ENCODE measurements at regions not wholly inside any gene's neighbourhood (a gene's known extent, or its start where the extent isn't known, plus 50 kb on each side); places are given as distances from the start of the nearest gene placed in this dataset.

DNA sequence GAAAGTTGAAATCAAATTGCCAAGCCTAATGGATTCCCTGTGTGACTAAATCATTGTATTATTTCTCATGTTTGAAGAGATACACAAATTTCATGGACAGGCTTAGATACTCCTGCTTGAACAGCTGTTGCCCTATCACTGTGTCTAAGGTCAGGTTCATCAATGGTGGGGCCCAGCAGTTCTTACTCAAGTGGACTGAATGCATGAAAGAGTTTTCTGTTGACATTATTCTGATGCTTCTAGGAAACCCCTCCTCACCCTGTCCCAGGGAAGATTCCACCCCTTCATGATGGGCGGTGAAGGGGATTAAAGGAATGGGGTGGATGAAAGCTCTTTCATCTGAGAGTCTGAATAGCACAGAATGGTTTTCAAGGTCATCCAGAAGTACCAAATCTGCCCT, 148.8 kb downstream of the INO80D start:
- FAIRE-seq, result no peak

DNA sequence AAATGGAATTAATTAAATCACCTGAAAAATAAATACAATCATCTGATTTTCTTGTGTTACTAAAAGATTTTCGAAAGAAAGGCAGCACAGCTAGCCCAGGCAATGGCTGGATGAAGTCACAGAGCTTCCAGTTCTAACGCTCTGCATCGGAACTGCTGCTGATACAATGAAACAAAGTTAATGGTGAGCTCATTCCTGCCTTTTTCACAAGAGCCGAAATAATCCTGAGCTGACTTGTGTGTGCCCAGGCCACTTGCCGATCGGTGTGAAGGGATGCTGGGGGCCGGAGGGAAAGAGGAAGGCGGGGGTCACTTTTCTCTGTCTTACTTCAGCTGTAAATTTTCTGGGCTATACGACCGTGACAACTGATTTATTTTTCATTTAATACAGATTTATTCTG, 149.5 kb downstream of the INO80D start:
- DNase-seq (ENCODE audit: low spot score) (no peak), FAIRE-seq (no peak)

More for the DNA sequence above, 148.8 kb downstream of the INO80D start:
- DNase-seq (ENCODE audit: low spot score), result no peak

DNA sequence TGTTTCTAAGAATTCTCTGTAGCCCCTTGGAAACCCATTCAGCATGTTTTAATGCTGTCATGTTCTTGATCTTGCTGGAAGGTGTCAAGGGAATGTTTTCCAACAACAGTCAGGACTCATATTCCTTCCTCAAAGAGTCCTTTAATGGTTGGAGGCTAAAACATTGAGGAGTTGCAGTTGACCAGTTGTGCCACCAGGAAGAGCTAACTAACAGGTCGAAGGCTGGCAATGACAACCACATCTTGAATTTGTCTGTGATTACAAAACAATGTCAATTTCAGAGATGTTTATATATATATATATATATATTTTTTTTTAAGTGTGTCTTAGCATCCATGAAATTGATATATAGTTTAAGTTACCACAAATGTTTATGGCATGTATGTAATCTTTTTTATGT, 151.5 kb downstream of the INO80D start:
- FAIRE-seq (no peak), DNase-seq (ENCODE audit: low spot score) (no peak)

DNA sequence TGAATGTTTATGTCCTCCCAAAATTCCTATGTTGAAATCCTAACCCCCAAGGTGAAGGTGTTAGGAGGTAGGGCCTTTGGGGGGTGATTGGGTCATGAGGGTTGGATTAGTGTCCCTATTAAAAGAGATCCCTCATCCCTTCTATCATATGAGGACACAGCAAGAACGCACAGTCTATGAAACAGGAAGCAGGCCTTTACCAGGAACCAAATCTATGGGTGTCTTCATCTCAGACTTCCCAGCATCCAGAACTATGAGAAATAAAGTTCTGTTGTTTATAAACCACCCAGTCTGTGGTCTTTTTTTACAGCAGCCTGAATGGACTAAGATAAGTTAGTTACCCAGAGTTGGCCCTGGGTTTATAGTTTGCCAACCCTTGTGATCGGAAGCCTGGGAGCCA, 153.1 kb downstream of the INO80D start:
- FAIRE-seq, result no peak
- no peak for DNase-seq (ENCODE audit: low spot score)

DNA sequence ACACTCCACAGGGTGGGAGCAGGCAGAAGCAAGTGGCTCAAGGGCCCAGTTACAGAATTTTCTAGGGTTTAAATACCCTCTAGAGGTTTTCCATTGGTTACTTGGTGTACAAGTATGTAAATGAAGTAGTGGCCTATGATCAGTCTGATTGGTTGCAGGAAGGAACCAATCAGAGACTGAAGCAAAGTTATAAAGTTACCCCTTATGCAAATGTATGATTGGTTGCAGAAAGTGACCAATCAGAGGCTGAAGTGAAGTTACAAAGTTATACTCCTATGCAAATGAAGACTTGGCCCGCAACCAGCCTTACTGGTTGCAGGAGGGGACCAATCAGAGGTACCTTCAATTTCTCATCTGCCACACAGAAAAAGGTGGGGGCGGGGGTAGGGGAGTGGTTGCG, 154.6 kb downstream of the INO80D start:
- FAIRE-seq, result no peak
- no peak for DNase-seq (ENCODE audit: low spot score)

DNA sequence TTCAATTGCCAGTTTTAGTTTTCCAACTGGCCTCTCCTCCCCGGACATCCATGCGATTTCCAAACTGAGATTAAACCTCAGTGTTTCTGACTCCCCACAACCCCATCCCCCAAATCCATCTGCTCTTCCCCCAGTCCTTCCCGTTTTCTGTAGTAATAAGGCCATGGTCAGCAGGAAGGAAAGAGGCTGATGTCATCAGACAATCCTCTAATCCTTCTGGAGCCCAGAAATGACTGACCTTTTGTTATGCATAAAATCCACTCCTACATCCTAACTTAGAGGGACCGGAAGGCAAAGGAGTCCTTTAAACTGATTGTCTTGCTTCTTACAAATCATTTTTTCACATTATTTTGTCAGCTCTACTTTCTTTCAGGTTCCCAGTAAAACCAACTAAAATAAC, 155.8 kb downstream of the INO80D start:
- FAIRE-seq (no peak), DNase-seq (ENCODE audit: low spot score) (no peak)

DNA sequence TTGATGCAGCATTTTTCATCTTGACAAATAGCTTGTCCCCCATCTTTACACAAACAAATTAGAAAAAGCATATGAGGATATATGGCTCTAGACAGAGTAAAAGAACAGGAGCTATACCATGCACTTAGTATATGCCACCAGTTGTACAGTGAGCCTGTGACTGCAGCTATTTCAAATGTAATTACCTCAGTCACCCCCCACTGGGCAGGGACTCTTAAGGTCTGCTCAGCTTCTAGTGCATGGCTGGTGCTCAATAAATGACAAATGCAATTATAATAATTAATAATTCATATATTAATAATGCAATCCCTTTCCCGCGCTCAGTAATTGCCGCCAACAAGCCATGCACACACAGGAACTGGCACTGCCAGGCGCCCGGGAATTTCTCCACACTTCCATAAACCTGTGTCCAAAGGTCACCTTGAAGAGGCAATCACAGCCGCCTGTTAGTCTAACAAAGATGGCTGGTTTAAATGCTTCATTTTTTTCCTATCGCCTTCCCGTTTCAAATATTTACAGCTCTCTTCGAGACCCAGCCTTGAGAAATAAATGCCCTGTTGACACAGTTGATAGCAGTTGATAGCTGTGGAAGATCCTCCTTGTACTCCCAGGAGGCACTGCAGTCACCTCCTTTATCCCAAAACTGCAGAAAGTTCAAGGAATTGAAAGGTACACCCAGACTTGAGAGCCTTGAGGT, 156.6 kb downstream of the INO80D start:
- no peak for DNase-seq (ENCODE audit: low spot score)
- FAIRE-seq, result no peak

DNA sequence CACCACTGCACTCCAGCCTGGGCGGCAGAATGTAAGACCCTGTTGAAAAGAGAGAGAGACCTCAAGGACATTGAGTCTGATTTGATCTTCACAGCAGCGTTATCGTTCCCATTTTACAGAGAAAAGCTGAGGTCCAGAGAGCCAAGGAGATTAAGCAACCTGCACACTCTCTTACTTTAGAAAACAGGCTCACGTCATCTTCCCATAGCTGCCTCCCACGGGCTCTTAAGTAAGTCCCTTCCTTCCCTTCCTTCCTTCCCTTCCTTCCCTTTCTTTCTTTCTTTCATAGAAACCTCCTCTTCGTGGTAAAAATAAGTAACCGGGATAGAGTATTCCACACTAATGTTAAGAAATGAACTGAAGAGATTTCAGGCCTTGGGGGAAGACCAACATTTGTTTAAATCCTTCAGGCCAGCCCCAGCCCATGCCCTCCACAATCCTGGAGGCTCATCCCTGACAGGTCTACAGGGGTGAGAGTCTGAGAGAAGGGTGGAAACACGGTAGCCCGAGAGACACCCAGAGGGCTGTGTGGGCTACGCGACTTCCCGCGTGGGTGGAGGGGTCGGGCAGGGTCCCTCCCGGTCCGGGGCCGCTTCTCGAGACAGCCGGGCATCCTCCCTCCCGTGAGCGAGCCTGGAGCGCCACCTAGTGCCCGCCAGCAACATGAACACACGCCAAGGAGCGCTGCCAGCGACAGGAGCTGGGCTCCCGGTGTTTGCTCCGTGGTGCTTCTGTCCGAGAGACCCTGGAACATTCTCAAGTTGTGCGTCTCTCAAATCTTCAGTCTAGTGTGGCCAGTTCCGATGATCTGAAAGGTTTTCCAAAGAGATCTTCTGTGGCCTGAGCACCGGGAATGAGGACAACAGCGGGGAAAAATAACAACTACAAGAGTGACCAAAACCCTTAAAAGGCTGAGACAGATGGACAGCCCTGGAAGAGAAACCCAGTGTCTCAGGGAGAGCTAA, 160.3 kb downstream of the INO80D start:
- peak; percentile 77 for FAIRE-seq
- DNase-seq (ENCODE audit: low spot score), result peak; percentile 85

DNA sequence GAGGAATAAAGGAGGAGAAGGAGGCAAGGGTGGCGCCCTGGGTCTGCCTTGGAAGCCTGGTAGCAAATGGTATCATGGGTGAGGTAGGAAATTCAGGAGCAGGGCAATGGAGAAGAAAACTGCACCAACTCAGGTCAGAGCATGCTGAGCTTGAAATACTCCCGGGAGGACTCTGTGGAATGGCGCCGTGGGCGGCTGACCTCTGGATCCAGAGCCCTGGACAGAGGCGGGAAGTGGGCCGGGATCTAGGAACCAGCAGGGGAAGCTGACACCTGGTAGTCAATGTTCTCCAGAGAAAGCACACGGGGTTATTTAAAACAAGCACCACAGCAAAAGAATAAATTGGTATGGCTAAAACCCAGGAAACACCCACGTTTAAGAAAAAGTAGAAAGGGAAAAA, 161.3 kb downstream of the INO80D start:
- DNase-seq (ENCODE audit: low spot score), result no peak
- no peak for FAIRE-seq

DNA sequence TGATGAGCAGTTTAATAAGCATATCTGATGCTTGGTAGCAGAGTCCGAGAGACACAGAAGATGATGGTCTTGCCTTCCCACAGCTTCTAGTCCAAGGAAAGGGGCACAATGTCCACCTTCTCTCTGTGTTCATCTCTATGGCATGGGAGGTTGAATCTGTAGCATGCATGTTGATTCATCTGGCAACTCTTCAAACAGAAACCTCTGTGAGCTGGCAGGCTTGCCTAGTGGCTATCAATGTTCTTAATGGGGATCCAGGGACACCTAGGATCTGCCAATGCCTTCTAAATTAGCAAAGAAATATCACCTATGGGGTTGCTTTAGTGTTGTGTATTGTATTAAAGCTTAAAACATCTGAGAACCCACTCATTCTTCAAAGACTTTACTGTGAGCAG, 170.8 kb downstream of the INO80D start:
- no peak for FAIRE-seq
- no peak for DNase-seq (ENCODE audit: low spot score)

DNA sequence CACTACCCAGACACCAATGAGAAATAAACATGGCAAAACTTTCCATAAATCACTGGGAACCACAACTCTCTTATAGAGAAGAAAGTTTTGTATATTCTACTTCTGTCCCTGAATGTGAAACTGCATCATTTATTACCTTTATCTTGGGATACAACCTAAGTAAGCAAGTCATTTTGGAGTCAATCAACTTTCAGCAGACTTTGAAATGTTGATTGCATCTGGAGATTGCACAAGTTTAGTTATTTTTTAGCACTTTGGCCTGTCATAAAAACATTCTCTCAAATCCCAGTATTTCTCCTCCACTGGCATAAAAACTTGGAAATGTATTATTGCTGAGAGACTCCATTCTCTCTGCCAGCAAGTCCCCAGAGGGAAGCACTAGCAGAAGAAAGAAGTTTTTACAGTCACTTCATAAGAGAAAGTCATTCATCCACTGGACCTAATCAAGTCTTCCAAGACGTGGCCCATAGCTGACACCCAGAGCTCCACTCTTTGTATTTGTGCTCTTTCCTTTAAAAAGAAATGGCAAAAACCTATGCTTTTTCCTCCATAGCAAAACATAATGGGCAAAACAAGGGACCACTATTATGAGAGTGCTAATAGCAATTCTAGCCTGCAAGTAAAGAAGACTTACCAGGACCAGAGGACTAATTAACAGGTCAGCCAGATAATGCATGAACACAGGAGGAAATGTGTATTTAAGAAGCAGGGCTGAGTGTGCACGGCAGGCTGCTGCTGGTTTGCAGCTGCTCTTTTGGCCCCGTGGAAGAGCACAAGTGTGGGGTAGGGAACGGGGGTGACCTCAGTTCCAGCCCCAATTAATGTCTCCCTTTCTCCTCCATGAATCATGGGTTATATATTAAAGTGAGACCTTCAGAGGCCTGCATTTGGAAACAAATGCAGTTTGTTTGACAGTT, 171.5 kb downstream of the INO80D start:
- DNase-seq (ENCODE audit: low spot score) (no peak), FAIRE-seq (no peak)

DNA sequence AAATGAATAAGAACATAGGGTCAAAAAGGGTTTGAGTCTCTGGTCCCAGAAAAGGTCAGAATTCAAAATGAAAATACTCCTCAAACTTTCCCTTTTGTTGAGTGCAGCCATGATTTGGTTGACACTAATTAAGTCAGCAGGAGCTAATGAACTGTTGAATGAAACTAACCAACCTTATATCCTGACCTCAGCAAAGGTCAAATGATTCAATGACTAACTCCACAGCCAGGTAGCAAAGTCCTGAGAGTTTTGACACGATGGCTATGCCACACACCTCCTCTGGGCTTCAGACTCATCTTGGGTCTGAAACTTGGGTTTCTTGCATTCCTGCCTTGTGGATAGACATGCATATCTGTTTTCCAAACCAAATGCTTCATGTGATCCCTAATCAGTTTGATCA, 172.3 kb downstream of the INO80D start:
- FAIRE-seq (no peak), DNase-seq (ENCODE audit: low spot score) (no peak)

DNA sequence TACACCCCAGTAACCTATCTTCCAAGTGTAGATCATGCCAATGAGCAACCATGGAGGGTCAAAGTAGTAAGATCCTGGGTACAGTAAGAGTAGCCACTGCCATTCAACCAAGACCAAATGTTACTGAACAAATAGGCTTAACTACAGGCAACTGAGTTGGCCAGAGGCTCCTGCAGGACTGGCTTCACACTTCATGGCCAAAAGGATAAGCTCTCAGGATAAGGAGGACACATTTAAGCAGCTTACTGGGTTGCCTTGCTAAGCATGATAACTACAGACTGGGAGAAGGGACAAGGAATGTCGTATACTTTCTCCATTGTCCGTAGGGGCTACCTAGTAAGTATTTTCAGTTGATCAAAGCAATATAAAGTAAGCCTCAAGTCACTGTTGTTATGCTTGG, 174.7 kb downstream of the INO80D start:
- DNase-seq (ENCODE audit: low spot score) (no peak), FAIRE-seq (no peak)

DNA sequence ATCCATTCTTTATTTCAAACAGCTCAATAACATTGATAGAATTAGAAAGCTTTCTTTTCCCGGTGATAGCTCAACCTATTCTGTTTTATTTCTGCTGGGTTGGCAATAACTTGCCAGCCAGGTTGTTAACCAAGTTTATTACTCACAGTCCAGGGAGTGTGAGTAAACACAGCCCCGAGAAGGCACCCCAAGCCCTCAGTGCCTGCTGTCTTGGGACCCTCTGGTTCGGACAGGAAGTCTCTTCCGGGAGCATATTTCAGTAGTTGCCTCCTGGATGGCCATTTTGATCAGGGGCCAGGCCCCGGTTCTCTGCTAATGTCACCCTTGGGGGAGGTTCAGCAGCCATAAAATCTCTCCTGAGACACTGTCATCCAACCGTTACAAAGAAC, 176.8 kb downstream of the INO80D start:
- no peak for FAIRE-seq
- DNase-seq (ENCODE audit: low spot score), result no peak

DNA sequence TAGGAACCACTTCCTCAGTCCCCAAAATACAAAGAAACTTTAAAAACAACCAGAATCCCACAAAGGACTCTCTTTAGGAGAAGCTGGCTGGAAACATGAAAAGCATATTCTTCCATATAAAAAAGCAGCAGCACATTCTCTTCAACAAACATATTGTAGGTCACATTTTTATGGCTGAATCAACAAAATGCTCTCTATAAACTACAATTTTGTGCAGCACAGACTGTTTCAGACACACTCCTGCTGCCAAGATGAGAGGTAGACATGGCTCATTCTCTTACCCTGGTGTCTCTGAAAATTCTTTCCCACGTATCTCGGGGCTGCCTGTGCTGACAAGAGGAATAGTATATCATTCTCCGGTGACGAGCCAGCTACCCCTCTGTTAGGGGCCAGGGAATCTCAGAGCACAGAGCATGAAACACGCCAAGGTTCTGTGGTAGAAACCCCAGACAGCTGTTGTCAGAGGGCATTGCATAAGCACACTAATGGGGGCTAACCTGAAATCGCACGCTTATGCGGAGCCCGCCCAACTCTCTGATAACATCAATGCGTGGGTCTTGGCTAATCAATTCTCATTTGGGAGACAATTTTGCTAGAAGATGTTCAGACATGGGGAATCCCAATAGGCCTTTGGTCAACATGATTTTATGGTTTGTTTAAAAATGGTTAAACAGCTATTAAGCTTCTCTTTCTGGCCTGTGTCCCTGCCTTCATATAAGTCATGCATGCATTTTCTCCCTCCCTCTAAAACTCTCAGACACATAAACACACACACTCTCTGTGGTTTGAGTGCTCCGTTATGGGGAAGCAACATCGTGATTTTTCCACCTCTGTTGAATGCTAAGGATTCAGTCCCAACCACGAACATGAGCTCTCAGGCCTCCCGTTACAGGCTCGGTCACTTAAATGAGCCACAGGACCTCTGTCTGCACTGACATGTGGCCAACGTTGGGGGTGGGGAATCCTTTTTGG, 177.5 kb downstream of the INO80D start:
- DNase-seq (ENCODE audit: low spot score), result no peak

DNA sequence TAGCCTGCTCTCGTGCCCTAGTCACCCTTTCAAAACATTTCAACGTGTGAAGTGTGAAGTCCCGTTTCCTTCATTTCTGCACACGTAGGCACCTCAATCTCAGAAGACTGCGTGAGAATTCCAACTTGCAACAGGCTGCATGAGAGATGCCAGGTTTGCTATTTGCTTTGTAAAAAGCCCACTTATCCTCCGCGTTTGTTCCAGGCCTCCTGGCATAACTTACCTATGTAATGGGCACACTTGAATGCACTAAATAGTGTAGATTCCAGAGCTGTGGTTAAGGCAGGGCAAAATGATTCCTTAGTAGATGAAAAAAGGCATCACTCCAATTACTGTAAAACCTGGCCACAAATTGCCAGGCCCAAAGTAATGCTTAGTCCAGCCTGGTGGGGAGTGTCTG, 179.6 kb downstream of the INO80D start:
- DNase-seq (ENCODE audit: low spot score) (no peak), FAIRE-seq (no peak)

More for the DNA sequence above, 177.5 kb downstream of the INO80D start:
- FAIRE-seq, result no peak

DNA sequence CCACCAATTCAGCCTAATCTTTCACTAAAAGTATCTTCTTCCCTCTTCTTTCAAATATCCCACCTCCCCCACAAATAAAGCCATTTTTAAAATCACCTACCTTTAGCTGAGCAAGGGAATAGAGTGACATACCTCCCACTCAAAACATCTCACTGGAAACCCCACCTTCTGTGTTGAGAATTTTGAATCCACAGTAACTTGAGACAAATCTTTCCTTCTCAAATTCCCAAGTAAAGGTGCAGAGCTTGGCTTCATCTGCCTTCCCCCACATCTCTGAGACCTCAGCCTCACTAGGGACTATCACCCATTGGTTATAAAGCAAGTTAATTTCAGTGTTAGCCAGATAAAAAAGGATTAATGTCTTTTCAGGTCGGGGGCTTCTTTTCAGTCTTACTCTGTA, 180.4 kb downstream of the INO80D start:
- DNase-seq (ENCODE audit: low spot score), result no peak

DNA sequence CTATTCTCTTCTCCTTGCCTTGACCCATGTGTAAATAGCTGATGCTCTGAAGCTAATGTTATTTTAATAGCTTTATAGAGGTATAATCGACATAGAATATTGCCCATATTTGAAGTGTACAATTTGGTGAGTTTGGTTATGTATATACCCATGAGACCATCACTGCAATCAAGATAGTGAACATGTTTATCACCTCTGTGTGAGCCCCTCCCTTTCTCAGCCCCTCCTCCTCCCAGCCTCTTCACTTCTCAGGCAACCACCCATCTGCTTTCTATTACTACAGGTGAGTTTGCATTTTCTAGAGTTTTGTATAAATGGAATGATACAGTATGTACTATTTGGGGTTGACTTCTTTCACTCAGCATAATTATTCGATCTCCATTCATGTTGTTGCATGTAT, 181.1 kb downstream of the INO80D start:
- no peak for DNase-seq (ENCODE audit: low spot score)

More for the DNA sequence above, 180.4 kb downstream of the INO80D start:
- no peak for FAIRE-seq

DNA sequence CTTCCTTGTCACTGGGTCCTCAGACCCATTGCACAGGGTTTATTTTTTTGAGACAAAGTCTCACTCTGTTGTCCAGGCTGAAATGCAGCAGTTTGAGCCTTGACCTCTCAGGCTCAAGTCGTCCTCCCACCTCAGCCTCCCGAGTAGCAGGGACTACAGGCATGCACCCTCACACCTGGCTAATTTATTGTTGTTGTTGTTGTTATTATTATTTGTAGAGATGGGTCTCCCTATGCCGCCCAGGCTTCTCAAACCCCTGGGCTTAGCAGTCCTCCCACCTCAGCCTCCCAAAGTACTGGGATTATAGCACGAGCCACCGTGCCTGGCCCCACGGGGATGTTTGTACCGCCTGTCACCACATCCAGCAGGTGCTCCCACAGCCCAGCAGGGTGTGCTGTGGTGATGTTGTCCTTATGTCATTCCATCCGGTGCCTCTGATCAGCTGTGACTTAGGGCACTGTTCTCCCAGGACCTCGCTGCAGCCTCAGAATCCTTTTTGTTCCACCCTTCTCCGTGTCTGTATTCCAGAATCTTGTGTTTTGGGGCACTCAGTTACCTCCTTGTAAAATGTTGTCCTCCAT, 182.3 kb downstream of the INO80D start:
- peak; percentile 35 for DNase-seq (ENCODE audit: low spot score)

More for the DNA sequence above, 181.1 kb downstream of the INO80D start:
- no peak for FAIRE-seq

DNA sequence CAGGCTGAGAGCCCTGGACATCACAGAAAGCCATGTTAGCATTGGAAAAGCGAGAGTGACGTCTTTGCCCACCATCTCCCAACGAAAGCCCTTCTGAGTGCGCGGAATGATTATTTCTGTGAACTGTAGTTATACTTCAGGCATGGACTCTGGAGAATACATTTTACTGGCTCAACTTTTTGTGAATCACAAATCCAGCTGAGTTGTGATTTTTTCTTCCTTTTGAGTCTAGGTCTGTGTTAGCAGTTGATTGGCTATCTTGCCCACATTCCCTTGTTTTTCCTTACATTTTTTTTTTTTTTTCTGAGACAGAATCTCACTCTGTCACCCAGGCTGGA, 183.1 kb downstream of the INO80D start:
- FAIRE-seq, result no peak
- DNase-seq (ENCODE audit: low spot score), result no peak

More for the DNA sequence above, 182.3 kb downstream of the INO80D start:
- FAIRE-seq, result no peak

Measured in urothelium cell line (cell line).